ENCODE measurements at regions not wholly inside any gene's neighbourhood (a gene's known extent, or its start where the extent isn't known, plus 50 kb on each side); places are given as distances from the start of the nearest gene placed in this dataset.

GRCh38 chr9:97787551-97787950 lies 65.5 kb upstream of the FOXE1 start:
- Histone ChIP-seq H3K36me3 (no peaks in the 10 kb centered on the region), H3K27ac (no peak overlapping the region), H3K9me3 (ENCODE audit: severe bottlenecking) (peaks cover 6% of the 10 kb centered on the region), H3K27me3 (ENCODE audit: insufficient read depth, low read depth, severe bottlenecking) (no peaks in the 10 kb centered on the region), H3K4me3 (ENCODE audit: low read depth, low read length) (no peak overlapping the region)
- TF ChIP-seq, protein P1, sequence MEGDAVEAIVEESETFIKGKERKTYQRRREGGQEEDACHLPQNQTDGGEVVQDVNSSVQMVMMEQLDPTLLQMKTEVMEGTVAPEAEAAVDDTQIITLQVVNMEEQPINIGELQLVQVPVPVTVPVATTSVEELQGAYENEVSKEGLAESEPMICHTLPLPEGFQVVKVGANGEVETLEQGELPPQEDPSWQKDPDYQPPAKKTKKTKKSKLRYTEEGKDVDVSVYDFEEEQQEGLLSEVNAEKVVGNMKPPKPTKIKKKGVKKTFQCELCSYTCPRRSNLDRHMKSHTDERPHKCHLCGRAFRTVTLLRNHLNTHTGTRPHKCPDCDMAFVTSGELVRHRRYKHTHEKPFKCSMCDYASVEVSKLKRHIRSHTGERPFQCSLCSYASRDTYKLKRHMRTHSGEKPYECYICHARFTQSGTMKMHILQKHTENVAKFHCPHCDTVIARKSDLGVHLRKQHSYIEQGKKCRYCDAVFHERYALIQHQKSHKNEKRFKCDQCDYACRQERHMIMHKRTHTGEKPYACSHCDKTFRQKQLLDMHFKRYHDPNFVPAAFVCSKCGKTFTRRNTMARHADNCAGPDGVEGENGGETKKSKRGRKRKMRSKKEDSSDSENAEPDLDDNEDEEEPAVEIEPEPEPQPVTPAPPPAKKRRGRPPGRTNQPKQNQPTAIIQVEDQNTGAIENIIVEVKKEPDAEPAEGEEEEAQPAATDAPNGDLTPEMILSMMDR (IDR thresholded peaks at IDR 0.05; ENCODE audit: low read depth, low read length), result no peak
- DNase-seq, result no peak

- Histone ChIP-seq H3K36me3 (no peaks in the 10 kb centered on the region), H3K9me3 (ENCODE audit: severe bottlenecking) (peaks cover 10% of the 10 kb centered on the region), H3K27me3 (ENCODE audit: insufficient read depth, low read depth, severe bottlenecking) (no peaks in the 10 kb centered on the region), H3K4me3 (ENCODE audit: low read depth, low read length) (no peak overlapping the region), H3K27ac (no peak overlapping the region)
- DNase-seq, result no peak
- TF ChIP-seq, protein P1 (IDR thresholded peaks at IDR 0.05; ENCODE audit: low read depth, low read length), result no peak
Observed at GRCh38 chr9:97788763-97789663, 64.0 kb upstream of the FOXE1 start.

DNA sequence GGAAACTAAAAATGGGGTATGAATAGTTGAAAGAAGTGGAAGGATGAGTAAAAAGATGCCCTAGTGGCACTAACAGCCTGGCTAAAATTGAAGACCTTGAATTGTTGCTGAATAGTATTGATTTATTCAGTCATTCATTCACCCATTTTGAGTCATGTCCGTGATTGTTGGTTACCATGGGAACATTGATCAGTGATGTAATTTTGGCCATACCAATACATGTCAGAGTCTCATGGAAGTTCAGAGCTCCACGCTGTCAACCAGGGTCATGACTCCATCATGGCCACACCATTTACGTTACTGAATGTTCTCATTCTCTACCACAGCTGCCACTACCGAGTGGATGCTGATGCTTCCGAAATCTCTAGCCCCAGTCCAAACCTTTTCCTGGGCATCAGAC lies 62.5 kb upstream of the FOXE1 start:
- H3K4me3 ChIP-seq (ENCODE audit: low read depth, low read length), result no peak overlapping the region
- no peak overlapping the region for H3K27ac ChIP-seq
- H3K9me3 ChIP-seq (ENCODE audit: severe bottlenecking), result peaks cover 10% of the 10 kb centered on the region
- TF ChIP-seq, protein P1 (IDR thresholded peaks at IDR 0.05; ENCODE audit: low read depth, low read length), result no peak
- no peaks in the 10 kb centered on the region for H3K27me3 ChIP-seq (ENCODE audit: insufficient read depth, low read depth, severe bottlenecking)
- DNase-seq, result no peak
- no peaks in the 10 kb centered on the region for H3K36me3 ChIP-seq

DNA sequence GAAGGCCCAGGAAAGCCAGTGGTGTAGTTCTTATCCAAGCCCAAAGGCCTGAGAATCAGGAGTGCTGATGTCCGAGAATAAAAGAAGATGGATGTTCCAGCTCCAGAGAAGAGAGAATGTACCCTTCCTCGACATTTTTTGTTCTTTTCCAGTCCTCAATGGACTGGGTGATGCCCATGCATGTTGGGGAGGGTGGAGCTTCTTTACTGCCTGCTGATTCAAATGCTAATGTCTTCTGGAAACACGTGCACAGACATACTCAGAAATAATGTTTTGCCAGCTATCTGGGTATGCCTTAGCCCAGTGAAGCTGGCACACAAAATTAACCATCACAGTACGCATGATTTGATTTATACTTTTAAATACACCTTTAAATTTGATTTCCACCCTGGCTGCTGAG lies 61.5 kb upstream of the FOXE1 start:
- no peak for DNase-seq
- TF ChIP-seq, protein P1 (IDR thresholded peaks at IDR 0.05; ENCODE audit: low read depth, low read length), result no peak
- Histone ChIP-seq H3K27ac (no peak overlapping the region), H3K27me3 (ENCODE audit: insufficient read depth, low read depth, severe bottlenecking) (no peaks in the 10 kb centered on the region), H3K36me3 (no peaks in the 10 kb centered on the region), H3K4me3 (ENCODE audit: low read depth, low read length) (no peak overlapping the region), H3K9me3 (ENCODE audit: severe bottlenecking) (peaks cover 15% of the 10 kb centered on the region)

- TF ChIP-seq, protein P1 (IDR thresholded peaks at IDR 0.05; ENCODE audit: low read depth, low read length), result no peak
- no peak for DNase-seq
- H3K27ac ChIP-seq, result no peak overlapping the region
- H3K9me3 ChIP-seq (ENCODE audit: severe bottlenecking), result peaks cover 15% of the 10 kb centered on the region
- no peaks in the 10 kb centered on the region for H3K27me3 ChIP-seq (ENCODE audit: insufficient read depth, low read depth, severe bottlenecking)
- H3K36me3 ChIP-seq, result no peaks in the 10 kb centered on the region
- no peak overlapping the region for H3K4me3 ChIP-seq (ENCODE audit: low read depth, low read length)
Observed at GRCh38 chr9:97793067-97793466, 60.0 kb upstream of the FOXE1 start.

Measured in WERI-Rb-1 (cell line).